Stimulated activated CD4-positive, alpha-beta T cell treated with anti-CD3 and anti-CD28 coated beads, Interleukin-12 subunit alpha, Interleukin-12 subunit beta, amount 100 ng/mL, for 48 hours (primary cell): ENCODE measurements at regions not wholly inside any gene's neighbourhood (a gene's known extent, or its start where the extent isn't known, plus 50 kb on each side); places are given as distances from the start of the nearest gene placed in this dataset.

Experiments used
- DNase-seq, 3 donors: peaks; one replicate each; pipeline ENCODE4 v3.0.0-alpha.2; 2020; ENCODE audit warnings: low read depth in 2 of 3, low spot score in 1 of 3

DNA sequence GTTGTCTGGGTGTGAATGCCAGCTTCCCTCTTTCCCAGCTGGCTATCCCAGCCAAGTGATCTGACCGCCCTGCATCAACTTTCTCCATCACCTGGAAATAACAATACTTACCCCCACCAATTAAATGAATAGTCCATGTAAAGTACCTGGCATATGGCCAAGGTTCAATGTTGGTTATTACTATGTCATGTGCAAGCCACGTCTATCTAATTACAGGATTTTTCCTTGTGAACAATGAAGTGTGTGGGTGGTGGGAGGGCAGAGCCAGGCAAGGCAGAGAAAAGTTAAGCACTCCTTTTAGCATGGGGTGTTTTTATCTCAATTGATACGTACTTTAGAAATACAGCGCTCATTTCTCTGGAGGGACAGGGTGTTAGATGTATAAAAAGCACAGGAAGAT is 121.1 kb downstream of the NHLRC3 start:
- DNase-seq, result peak in 1 of 3 donors; percentile 4

DNA sequence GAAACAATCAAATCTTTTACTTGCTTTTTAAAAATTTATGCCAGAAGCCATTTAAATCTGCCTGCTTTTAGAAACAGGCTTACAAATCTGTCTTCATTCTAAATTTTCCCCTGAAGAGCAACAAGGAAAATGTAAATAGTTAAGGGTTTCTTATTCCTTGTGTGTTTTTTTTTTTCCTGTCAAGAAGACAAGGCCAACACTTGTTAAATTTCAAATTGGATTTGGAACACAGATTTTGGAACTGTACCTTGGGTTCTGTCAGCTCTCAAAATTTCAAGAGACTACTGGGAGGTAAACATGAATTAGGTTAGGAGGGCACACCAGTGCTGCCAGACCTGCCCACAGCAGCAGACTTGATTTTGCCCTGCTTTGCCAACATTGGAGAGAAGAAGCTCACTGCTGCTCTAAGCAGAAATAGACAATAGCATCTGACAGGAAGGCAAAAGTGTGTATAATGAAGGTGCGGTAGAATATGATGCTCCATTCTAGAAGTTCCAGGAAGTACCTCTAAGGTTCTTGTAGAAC is 121.7 kb downstream of the NHLRC3 start:
- no peak for DNase-seq

DNA sequence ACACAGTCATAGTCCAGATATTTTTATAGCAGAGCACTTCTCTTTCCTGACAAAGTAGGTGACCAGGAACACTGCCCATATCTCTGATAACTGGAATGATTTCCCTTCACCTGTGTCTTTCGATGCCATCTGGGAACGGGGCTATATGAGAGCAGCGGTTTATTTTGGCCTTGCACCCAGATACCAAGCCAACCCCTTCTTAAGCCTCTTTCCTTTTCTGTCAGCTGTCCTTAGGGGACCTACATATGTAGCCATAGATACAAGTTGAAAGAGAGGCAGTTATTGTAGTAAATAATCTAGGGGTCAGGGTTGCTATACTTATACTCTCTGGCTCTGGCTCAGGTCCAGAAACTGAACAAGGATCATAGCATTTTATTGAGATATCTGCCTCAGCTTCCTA is 128.8 kb downstream of the NHLRC3 start:
- no peak for DNase-seq

DNA sequence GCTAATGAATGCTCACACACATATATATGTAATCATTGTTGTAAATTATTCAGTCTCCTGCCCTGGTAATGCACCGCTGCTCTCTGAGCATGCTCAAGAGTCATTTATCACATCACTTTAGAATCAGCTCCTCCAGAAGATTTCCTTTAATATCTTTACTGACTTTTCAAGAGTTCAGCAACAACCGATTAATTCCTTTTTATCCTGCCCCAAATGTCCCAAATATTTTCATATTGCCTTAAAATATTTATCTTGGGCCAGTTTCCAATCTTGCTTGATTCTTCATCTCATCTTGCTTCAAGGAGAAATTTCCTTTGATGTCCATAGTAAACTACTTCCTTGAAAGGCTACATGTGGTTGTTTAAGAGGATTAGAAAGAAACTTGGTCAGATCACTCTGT is 132.5 kb downstream of the NHLRC3 start:
- DNase-seq, result no peak

DNA sequence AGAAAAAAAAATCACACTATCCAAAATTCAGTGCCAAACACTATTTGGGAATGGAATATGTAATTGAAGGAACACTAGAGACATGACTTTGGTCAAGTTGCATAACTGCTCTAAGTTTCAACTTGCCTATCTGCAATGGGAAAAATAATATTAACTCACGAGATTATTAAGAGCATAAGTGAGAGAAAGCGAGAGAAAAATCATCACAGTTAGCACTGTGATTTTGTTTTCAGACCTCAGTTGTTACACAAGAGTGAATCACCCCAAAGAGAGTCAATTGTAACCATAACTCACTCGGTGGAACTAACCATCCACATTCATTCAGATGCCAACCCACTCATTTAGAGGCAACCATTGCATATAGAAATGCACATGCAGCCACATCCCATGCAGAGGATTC is 147.1 kb downstream of the NHLRC3 start:
- DNase-seq, result no peak

DNA sequence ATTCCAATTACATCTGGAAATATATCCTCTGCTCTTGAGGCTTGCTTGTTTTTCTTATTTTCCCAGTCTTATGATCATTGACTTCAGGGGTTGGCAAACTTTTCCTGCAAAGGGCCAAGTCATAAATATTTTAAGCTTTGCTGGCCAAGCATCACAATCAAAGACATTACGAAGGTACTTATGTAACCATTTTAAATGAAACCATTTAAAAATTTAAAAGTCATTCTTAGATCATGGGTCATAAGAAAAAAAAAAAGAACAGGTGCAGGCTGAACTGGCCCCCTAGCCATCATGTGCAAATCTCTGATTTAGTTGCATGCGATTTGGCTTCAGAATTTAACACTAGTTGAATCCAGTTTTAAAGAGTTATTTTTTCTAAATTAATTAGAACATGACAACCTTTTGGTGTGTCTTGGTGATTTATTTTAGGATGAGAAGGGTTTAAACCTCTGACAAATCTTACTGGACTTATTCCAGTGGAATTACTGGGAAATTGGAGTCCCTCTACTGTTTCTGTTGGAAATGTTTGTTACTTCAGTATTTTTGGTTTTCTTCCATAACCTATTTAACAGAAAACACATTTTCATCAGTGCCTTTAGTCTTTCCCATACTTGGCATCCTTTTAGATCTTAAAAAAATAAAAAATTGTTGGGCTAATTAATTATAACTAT is 148.1 kb downstream of the NHLRC3 start:
- no peak for DNase-seq

DNA sequence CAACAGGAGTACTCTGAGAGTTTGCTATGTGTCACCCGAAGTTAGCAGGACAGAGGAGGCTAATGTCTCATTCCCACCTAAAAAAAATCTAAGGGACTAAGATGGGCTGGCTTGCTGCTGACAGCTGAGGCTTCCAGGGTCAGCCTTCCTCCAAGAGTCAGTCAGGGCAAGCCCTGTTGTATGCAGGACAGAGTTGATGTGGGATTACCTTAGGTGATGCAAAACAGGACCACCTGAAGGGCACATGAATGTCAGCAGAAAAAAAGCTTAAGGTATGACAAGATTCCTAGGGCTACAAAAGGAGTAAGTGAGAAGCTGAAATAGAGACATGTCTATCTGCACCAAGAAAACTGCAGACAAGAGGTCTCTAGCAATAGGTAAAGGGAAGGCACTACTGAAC is 151.5 kb downstream of the NHLRC3 start:
- DNase-seq, result no peak

DNA sequence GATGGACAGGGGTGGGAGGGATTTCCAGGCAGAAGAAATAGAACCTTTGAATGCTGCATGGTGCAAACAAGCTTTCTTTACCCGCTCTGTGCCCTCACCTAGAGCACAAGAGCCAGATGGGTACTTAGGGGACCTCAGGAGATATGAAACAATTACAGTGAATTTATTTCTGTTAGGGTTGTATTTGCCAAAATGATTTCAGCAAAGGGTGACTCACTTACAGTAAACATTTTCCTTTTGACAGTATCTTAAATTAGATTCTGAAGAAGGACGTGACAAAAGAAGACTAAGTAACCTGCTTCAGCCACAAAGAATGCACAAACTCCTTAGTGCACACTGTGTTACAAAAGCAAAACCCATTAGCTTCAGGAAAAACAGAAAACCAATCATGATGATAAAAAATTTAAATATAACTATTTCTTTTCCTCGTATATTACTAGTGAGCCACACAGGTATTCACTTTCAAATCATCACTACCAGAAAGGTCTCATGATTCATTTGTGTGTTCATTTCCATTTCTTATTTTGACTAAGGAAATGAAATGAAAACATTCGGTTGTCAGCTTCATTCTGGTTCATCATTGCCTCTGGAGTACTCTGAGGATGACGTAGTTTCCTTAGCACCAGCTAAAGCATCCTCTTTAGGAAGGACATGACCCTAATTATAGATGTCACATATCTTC is 158.8 kb downstream of the NHLRC3 start:
- DNase-seq, result peak in 1 of 3 donors; percentile 2

DNA sequence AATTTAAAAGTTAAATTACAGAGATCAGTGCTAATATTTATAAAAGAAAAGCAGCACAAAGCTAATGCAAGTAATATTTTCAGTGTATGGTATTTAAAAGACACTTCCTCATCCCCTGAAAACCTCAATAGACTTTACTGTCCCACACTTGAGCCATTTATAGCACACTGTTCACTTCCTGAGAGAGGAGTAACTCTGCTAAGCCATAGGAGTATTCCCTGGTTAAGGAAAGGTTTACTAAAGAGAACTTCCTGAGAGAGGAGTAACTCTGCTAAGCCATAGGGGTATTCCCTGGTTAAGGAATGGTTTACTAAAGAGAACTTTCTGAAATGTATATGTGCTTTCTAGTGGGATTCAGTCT is 159.4 kb downstream of the NHLRC3 start:
- no peak for DNase-seq

DNA sequence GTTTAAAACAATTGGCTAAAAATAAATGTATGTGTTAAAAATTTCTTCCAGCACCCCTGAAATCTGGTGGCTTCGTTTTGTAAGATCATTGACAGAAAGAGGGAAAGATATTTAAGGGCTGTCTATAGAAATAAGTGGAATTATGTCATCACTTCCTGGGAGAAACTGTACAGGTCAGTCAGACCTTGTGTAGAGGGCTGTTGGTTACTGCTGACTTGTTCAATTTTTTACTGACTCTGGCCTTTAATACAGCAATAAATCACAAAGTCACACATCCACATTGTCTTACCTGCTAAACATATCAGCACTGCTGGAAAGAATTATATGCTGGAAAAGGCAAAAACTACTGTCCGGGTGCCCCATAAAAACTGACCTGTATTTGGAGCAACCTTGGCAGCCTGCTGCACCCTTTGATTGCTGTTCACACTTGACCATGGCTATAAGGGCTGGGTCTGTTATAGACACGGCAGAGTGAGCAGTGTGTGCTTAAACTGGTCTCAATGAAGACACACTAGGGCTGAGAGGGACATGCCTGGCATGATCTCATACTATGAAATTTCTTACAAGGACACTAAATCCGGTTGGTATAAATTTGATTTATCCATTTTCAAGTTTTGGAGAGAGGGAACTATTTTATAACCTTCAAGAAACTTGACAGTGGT is 162.1 kb downstream of the NHLRC3 start:
- DNase-seq, result no peak

DNA sequence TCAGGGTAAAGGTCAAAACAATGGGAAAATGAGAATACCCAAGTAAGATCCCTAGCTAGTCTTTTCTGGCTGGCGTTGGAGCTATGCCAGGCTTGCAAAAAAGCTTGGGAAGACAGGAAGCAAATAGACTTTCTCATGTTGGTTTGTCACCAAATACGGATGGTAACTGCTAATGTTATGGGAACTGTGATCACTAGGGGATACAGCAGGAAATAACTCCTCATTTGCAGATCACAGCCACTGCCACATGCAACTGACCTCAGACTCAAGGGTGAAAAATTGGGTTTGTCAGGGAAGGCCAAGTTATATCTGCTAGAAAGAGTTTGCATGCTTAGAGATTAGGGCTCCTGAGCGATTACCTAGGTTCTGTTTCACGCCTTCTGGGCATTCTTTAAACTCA is 162.9 kb downstream of the NHLRC3 start:
- DNase-seq, result no peak

DNA sequence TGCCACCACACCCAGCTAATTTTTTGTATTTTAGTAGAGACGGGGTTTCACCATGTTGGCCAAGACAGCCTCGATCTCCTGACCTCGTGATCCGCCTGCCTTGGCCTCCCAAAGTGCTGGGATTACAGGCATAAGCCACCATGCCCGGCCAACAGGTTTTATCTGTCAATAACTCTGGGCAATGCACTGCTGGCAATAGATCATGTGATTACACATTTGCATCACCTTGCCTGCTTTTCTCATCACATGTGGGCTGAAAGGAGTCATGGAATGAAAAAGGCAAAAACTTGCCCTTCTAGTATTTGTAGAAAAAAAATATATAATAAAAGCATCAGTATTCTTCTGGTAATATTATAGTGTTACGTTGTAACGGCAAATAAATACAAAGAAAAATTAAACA is 164.5 kb downstream of the NHLRC3 start:
- DNase-seq, result no peak

DNA sequence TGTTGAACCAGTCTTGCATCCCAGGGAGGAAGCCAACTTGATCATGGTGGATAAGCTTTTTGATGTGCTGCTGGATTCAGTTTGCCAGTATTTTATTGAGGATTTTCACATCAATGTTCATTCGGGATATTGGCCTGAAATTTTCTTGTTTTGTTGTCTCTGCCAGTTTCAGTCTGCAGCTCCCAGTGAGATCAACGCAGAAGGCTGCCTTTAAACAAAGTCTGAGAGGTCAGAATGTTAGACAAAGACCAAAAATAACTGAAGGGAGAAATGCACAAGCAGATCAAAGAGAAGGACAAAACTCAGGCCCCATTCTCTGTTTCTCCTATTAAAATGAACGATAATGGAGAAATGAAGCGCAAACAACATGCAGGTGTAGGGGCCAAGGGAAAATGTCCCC is 170.4 kb downstream of the NHLRC3 start:
- no peak for DNase-seq

DNA sequence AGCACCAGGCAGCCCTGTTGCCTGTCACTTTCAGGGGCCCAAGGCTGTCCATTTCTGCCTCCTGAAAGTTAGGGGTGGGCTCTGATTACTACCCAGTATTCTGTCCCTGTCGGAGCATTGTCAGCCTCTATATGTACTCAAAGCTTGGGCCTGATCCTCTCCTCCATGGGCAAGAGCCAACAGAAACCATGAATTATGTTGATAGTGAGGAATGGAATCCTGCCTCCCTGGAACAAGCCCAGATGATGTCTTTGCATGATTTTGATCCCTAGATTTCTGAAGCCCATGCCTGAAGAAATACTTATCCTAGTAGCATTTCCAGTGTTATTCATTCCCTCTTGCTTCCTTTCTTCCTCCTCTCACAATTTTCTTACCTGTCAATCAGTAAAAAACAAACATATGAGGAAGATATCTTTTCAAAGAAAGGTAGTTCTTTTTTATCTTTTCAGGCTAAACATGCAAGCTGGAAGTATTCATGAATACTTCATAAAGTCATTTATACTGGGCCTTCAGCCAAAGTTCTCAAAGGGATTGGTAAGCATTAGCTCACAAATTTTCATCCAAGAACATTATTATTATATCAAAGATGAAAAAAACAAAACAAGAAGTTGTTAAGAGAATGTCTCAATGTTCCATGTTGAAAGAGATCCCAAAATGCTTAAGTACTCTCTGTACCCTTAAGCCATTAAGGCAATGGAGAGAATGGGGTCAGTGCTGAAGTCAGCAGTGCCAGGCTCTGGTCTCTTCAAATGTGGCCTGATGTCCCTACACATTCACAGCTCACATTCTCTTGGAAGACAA is 171.7 kb downstream of the NHLRC3 start:
- no peak for DNase-seq

DNA sequence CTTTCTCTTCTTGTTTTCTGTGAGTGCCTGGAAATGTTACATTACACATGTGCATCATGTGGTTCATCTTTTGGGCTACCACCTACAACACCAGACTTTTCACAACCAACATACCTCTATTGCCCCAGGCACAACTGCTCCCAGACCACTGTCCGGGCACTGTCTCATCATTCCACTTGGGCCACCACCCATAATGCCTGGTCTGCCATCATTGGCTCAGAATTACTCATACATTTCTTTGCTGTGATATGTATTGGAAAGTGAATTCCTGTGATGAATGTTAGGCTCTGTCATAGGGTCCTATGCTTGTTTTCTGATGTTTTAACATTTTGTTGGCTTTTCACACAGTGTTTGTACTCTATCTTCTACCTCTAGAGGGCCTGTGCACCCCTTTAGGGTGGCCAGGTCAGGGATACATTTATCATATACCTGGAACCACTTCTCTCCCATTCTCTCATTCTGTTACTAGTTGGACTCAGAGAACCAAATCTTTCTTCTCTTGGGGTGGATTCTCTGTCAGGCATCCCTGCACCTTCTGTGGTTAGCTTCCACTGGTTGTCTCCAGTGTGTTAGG is 172.8 kb downstream of the NHLRC3 start:
- no peak for DNase-seq

DNA sequence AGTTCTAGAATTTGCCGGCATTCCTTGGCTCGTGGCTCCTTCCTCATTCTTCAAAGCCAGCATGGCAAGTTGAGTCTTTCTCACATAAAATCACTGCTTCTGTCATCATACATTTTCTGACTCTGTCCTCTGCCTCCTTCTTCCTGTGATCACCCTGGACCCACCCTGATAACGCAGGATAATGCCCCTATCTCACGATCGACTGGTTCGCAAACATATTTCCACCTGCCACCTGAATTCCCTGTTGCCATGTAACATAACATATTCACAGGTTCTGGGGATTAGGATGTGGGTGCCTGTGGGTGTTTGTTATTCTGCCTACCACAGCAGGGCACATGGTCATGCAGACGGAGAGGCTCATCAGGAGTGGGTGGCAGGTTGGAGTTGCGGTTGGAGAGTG is 177.7 kb downstream of the NHLRC3 start:
- DNase-seq, result no peak

DNA sequence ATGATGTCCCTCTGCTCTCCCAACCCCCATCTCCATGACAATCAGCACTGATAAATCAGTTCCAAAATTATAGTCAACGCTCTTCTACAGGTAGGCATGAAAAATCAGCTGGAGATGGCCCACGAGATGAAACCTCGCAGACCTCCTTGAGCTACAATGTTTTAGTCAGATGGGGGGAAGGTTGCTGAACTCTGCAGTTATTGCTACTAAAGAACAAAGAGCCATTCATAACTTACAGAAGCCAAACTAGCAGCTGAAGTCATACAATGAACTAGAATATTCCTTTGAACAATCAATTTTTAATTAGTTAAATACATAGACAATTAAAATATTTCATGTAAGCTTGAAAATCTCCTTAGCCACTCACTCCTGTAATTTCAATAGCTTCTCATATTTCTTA is 179.2 kb downstream of the NHLRC3 start:
- no peak for DNase-seq

DNA sequence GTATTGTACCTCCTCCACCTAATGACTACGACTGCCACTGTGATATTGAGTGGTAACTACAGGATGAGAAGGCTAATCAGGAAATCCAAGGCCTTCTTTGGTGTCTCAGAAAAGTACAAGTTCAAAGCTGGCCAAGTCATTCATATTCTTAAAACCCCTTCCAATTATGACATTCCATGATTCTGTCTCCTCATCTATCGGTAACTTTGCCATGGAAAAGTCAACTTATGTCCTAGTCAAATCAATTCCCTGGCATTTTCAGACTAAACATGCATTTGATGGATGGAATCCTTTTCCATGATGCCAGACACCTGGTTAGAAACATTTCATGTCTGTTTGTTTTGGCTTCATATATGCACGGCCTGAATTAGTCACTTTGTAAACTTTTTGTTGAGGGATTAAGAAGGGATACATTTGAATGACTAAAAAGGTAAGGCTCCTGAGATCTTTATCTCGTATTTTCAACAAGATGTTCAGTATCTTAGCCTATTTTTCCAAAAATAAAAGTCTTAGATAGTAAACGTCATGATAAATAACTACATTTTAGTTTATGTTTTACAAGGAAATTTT is 186.5 kb downstream of the NHLRC3 start:
- DNase-seq, result no peak

DNA sequence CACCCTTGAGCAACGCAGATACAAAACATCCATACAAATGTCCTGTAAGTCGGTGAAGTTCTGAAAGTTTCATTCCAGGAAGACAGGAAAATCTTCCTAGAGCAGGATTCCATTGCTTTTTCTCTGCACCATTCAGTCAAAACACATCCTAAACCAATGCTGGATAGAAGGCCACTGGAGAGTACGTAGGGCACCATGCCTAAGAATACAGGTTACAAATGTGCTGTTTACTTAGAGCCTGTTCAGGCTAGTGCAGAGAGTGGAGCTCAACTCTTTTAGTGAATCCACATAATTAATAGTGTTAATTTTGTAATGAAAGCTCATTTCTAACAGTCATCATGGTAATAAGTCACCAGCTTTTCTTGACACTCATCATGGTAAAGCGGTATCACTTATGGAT is 187.6 kb downstream of the NHLRC3 start:
- no peak for DNase-seq

DNA sequence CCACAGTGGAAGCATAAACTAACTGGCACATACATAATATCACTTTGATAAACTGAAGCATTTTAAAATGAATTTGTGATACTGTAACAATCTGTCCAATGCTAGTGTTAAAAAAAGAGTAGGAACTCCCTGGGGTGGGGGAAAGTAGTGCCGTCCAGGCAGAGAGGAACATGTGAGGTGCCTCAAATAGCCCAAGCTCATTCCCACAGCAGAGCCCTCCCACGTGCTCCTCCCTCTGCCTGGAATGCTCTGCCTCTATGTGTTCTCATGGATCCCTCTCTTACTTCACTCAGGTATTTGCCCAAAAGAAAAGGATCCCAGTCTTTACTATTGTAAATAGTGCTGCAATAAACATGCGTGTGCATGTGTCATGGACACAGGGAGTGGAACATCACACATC is 188.1 kb downstream of the NHLRC3 start:
- DNase-seq, result no peak

DNA sequence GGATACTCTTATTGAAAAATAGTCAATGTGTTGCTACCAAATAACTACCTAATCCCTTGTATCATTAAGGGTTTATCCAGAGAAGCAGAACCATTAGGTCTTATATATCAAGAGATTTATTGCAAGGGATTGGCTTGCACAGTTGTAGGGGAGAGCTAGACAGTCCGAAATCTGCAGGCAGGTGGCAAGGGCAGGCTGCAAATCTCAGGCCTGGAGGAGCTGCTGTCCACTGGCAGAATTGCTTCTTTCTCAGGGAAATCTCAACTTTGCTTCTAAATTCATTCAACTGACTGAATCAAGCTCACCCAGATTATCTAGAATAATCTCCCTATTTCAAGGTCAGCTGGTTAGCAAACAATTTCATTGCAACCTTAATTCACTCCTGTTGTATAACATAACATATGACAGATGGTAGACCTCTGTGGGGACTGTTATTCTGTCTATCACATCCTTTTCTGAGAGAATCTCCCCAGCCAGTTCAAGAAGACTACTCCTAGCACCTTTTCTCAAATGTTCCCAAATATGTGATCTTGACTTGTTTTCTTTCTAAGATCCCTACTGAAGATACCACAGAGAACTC is 194.2 kb downstream of the NHLRC3 start:
- DNase-seq, result no peak
